OCI-LY3 (cell line): ENCODE measurements at regions not wholly inside any gene's neighbourhood (a gene's known extent, or its start where the extent isn't known, plus 50 kb on each side); places are given as distances from the start of the nearest gene placed in this dataset.

Experiments used
- H2AFZ ChIP-seq: fragments of 200-600, 300-600 bp; shearing (Covaris generic); 2 replicates; pipeline ENCODE4 v1.6.0; 2014; ENCODE audit warnings: antibody characterized with exemption, low read depth, low read length
- H3K27ac ChIP-seq: fragments of 200-600, 300-600 bp; sonication (generic); 2 replicates; pipeline ENCODE4 v1.5.1; 2014; ENCODE audit warnings: mild to moderate bottlenecking, low read length, moderate library complexity, mixed read lengths
- H3K27me3 ChIP-seq: fragments of 200-600, 300-600 bp; sonication (generic); 2 replicates; pipeline ENCODE4 v1.6.1; 2014; ENCODE audit warnings: low read depth, low read length, mixed read lengths
- H3K36me3 ChIP-seq: fragments of 200-600, 300-600 bp; sonication (generic); replicated peaks from 2 replicates; pipeline ENCODE3; 2014; ENCODE audit warnings: low read depth, low read length, mixed read lengths
- H3K4me1 ChIP-seq: fragments of 300-600, 200-600 bp; sonication (generic); 2 replicates; pipeline ENCODE4 v1.6.1; 2014; ENCODE audit warnings: low read length, mixed read lengths
- H3K4me2 ChIP-seq: fragments of 200-600, 300-600 bp; sonication (generic); 2 replicates; pipeline ENCODE4 v1.6.1; 2014; ENCODE audit warnings: low read length, mixed read lengths
- H3K4me3 ChIP-seq: fragments of 300-600, 200-600 bp; sonication (generic); 2 replicates; pipeline ENCODE4 v1.5.1; 2014; ENCODE audit warnings: antibody characterized with exemption, mild to moderate bottlenecking, low read length, moderate library complexity
- H3K79me2 ChIP-seq: fragments of 300-600, 200-600 bp; shearing (Covaris generic); 2 replicates; pipeline ENCODE4 v1.6.1; 2014; ENCODE audit warnings: mild to moderate bottlenecking, low read length, mixed read lengths
- H3K9ac ChIP-seq: fragments of 300-600, 200-600 bp; shearing (Covaris generic); 2 replicates; pipeline ENCODE4 v1.6.0; 2014; ENCODE audit warnings: mild to moderate bottlenecking, low read length, moderate library complexity
- H3K9me3 ChIP-seq: fragments of 200-600, 300-600 bp; shearing (Covaris generic); 2 replicates; pipeline ENCODE4 v1.6.1; 2014; ENCODE audit warnings: low read length, mixed read lengths; ENCODE audit not compliant: insufficient read depth
- H4K20me1 ChIP-seq: fragments of 200-600, 300-600 bp; sonication (generic); 2 replicates; pipeline ENCODE4 v1.6.1; 2016; ENCODE audit warnings: low read length, mixed read lengths; ENCODE audit not compliant: insufficient read depth
- CTCF ChIP-seq: fragments of 200-600, 300-600 bp; sonication (generic); IDR thresholded peaks from 2 replicates; pipeline ENCODE4 v1.5.1; 2014; ENCODE audit warnings: antibody characterized with exemption, low read length, low read depth
- EZH2phosphoT487 ChIP-seq: fragments of 200-600 bp; shearing (Covaris generic); IDR thresholded peaks from 2 replicates; pipeline ENCODE4 v1.6.1; 2018; ENCODE audit warnings: antibody characterized with exemption, mixed run types, low read depth

GRCh38 chr2:48250943-48251342 lies 63.5 kb upstream of the FOXN2 start:
- no peaks in the 10 kb centered on the region for H3K36me3 ChIP-seq
- H3K9ac ChIP-seq, result no peak overlapping the region
- peaks cover 43% of the 10 kb centered on the region for H3K4me1 ChIP-seq
- H3K27ac ChIP-seq, result no peak overlapping the region
- peaks cover 11% of the 10 kb centered on the region for H3K27me3 ChIP-seq
- H3K79me2 ChIP-seq, result no peaks in the 10 kb centered on the region
- TF ChIP-seq EZH2phosphoT487, result no peak
- no peak for TF ChIP-seq CTCF
- H3K9me3 ChIP-seq, result no peaks in the 10 kb centered on the region
- H3K4me2 ChIP-seq, result peak overlapping the region; percentile 21; the same call in 1 of the 2 replicates
- no peak overlapping the region for H3K4me3 ChIP-seq
- H4K20me1 ChIP-seq, result no peaks in the 10 kb centered on the region
- no peak overlapping the region for H2AFZ ChIP-seq

GRCh38 chr2:48251437-48252148 lies 62.9 kb upstream of the FOXN2 start:
- no peak overlapping the region for H3K4me3 ChIP-seq
- peaks cover 11% of the 10 kb centered on the region for H3K27me3 ChIP-seq
- H3K4me1 ChIP-seq, result peaks cover 43% of the 10 kb centered on the region
- TF ChIP-seq CTCF (no peak), EZH2phosphoT487 (no peak)
- no peaks in the 10 kb centered on the region for H3K36me3 ChIP-seq
- no peak overlapping the region for H3K9ac ChIP-seq
- H2AFZ ChIP-seq, result no peak overlapping the region
- no peak overlapping the region for H3K4me2 ChIP-seq
- H3K9me3 ChIP-seq, result no peaks in the 10 kb centered on the region
- no peaks in the 10 kb centered on the region for H4K20me1 ChIP-seq
- H3K79me2 ChIP-seq, result no peaks in the 10 kb centered on the region
- no peak overlapping the region for H3K27ac ChIP-seq

GRCh38 chr2:48253301-48253700 lies 61.2 kb upstream of the FOXN2 start:
- H3K4me2 ChIP-seq, result no peak overlapping the region
- H3K4me1 ChIP-seq, result peaks cover 34% of the 10 kb centered on the region
- H3K36me3 ChIP-seq, result no peaks in the 10 kb centered on the region
- H3K27ac ChIP-seq, result no peak overlapping the region
- no peak overlapping the region for H3K9ac ChIP-seq
- no peaks in the 10 kb centered on the region for H3K9me3 ChIP-seq
- no peaks in the 10 kb centered on the region for H4K20me1 ChIP-seq
- no peak for TF ChIP-seq EZH2phosphoT487
- TF ChIP-seq CTCF, result no peak
- no peak overlapping the region for H2AFZ ChIP-seq
- H3K79me2 ChIP-seq, result no peaks in the 10 kb centered on the region
- H3K27me3 ChIP-seq, result peaks cover 11% of the 10 kb centered on the region
- H3K4me3 ChIP-seq, result no peak overlapping the region

GRCh38 chr2:48254839-48255238 lies 59.6 kb upstream of the FOXN2 start:
- TF ChIP-seq EZH2phosphoT487 (no peak), CTCF (no peak)
- H3K79me2 ChIP-seq, result no peaks in the 10 kb centered on the region
- H3K36me3 ChIP-seq, result no peaks in the 10 kb centered on the region
- H3K4me1 ChIP-seq, result peaks cover 22% of the 10 kb centered on the region
- H2AFZ ChIP-seq, result no peak overlapping the region
- H3K9me3 ChIP-seq, result no peaks in the 10 kb centered on the region
- H4K20me1 ChIP-seq, result no peaks in the 10 kb centered on the region
- H3K4me2 ChIP-seq, result no peak overlapping the region
- no peak overlapping the region for H3K27ac ChIP-seq
- H3K27me3 ChIP-seq, result peaks cover 4% of the 10 kb centered on the region
- H3K4me3 ChIP-seq, result no peak overlapping the region
- H3K9ac ChIP-seq, result no peak overlapping the region
